ENCODE measurements at regions not wholly inside any gene's neighbourhood (a gene's known extent, or its start where the extent isn't known, plus 50 kb on each side); places are given as distances from the start of the nearest gene placed in this dataset.

DNA sequence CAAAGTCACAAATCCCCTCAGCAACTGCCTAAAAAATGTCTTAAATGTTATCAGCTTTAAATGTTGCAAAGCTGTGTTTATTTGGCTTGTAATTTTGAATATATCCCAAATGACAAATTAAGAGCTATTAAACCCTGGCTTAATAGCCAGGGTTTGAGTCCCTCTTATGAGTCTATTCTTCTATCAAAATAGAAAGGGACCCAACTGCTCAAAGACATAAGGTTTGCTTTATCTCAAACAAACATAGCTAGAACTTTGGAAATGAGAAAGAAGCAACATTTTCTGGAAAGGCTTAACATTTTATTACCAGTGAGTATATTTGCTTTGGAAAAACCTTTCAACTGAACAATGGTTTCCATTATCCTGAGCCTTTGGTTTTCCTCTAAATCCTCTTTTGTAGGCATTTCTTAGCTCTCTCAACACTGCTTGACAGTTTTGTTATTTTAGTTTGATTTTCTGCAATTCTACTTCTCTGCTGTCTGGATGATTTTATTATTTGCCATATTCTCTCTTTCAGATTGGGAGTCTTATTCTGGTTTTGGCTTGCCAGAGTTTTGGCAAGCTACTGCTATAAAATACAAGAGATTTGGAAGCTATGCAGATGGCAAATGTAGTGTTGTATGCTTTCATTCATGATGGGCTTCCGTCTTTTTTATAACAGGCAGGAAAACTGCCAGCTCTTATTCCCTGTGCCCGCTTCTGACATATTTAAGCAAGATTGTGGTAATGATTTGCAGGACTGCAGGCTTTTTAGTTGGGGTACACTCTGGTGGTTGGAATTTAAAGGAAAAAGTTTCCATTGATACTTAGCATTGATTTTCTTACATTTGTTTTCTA is 734.9 kb downstream of the DTWD2 start:
- Mint-ChIP-seq H3K9me3 (peaks cover 24% of the 10 kb centered on the region), H3K27ac (no peak overlapping the region), H3K27me3 (ENCODE audit: insufficient read depth, low read depth) (no peaks in the 10 kb centered on the region), H3K4me3 (no peak overlapping the region), H3K36me3 (no peaks in the 10 kb centered on the region), H3K4me1 (no peaks in the 10 kb centered on the region)
- H3K79me2 ChIP-seq (ENCODE audit: low read depth) = no peaks in the 10 kb centered on the region
- H2AFZ ChIP-seq (replicated peaks) = peak overlapping the region; percentile 23
- H3K9me3 ChIP-seq (ENCODE audit: low read depth) = peaks cover 15% of the 10 kb centered on the region
- no peaks in the 10 kb centered on the region for H3K36me3 ChIP-seq
- H4K20me1 ChIP-seq (ENCODE audit: low read depth) = no peaks in the 10 kb centered on the region
- H3K9ac ChIP-seq = no peak overlapping the region
- no peak overlapping the region for H3K27ac ChIP-seq
- H3K4me3 ChIP-seq = no peak overlapping the region
- no peaks in the 10 kb centered on the region for H3F3A ChIP-seq (ENCODE audit: low read depth)
- H3K4me2 ChIP-seq = no peak overlapping the region
- H3K27me3 ChIP-seq = no peaks in the 10 kb centered on the region
- DNase-seq (ENCODE audit: low spot score) = no peak
- TF ChIP-seq EZH2phosphoT487 (IDR thresholded peaks at IDR 0.05) (no peak), EZH2 (IDR thresholded peaks at IDR 0.05) (no peak)
- TF ChIP-seq, protein P1, sequence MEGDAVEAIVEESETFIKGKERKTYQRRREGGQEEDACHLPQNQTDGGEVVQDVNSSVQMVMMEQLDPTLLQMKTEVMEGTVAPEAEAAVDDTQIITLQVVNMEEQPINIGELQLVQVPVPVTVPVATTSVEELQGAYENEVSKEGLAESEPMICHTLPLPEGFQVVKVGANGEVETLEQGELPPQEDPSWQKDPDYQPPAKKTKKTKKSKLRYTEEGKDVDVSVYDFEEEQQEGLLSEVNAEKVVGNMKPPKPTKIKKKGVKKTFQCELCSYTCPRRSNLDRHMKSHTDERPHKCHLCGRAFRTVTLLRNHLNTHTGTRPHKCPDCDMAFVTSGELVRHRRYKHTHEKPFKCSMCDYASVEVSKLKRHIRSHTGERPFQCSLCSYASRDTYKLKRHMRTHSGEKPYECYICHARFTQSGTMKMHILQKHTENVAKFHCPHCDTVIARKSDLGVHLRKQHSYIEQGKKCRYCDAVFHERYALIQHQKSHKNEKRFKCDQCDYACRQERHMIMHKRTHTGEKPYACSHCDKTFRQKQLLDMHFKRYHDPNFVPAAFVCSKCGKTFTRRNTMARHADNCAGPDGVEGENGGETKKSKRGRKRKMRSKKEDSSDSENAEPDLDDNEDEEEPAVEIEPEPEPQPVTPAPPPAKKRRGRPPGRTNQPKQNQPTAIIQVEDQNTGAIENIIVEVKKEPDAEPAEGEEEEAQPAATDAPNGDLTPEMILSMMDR (IDR thresholded peaks at IDR 0.05) = no peak
- peaks cover 7% of the 10 kb centered on the region for H3K4me1 ChIP-seq

DNA sequence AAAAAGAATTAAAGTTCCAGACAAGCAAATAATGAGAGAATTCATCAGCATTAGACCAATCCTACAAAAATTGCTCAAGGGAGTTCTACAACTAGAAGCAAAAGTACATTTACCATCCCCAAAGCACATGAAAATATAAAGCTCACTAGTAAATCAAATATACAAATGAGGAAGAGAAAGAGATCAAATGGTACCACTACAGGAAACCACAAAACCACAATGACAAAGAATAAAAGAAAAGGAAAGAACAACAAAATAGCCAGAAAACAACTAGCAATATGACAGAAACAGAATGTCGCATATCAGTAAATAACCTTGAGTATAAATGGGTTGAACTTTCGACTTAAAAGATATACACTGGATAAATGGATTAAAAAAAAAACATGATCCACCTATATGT is 739.0 kb downstream of the DTWD2 start:
- Histone ChIP-seq H3K27me3 (no peaks in the 10 kb centered on the region), H3K27ac (no peak overlapping the region), H3K79me2 (ENCODE audit: low read depth) (no peaks in the 10 kb centered on the region), H3K36me3 (no peaks in the 10 kb centered on the region), H2AFZ (replicated peaks) (no peak overlapping the region), H3K4me1 (peaks cover 7% of the 10 kb centered on the region), H4K20me1 (ENCODE audit: low read depth) (no peaks in the 10 kb centered on the region), H3K9ac (no peak overlapping the region), H3K9me3 (ENCODE audit: low read depth) (peaks cover 15% of the 10 kb centered on the region), H3K4me2 (no peak overlapping the region), H3F3A (ENCODE audit: low read depth) (no peaks in the 10 kb centered on the region), H3K4me3 (no peak overlapping the region)
- no peak for TF ChIP-seq EZH2 (IDR thresholded peaks at IDR 0.05)
- no peak for TF ChIP-seq EZH2phosphoT487 (IDR thresholded peaks at IDR 0.05)
- TF ChIP-seq, protein P1 (IDR thresholded peaks at IDR 0.05) = no peak
- Mint-ChIP-seq H3K27me3 (ENCODE audit: insufficient read depth, low read depth) (peaks cover 2% of the 10 kb centered on the region), H3K4me3 (no peak overlapping the region), H3K27ac (no peak overlapping the region), H3K9me3 (peaks cover 32% of the 10 kb centered on the region), H3K4me1 (no peaks in the 10 kb centered on the region), H3K36me3 (no peaks in the 10 kb centered on the region)
- DNase-seq (ENCODE audit: low spot score) = no peak

DNA sequence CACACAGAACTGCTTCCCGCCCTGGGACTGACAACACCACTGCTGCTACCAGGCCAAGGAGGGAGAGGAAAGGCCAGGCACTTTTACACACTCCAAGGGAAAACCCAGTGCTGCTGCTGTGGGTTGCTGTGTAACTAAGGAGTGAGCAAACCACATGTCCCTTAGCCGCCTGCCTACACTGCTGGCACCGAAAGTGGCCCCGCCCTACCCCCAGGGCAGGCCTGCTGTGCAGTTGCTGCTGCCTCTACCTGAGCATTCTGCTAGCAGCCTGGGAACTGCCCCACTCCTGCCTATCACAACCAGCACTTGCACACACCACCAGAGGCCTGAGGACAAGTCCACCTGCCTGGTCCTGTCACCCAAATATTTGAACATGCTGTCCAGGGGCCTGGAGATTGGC is 740.9 kb downstream of the DTWD2 start:
- Histone ChIP-seq H4K20me1 (ENCODE audit: low read depth) (no peaks in the 10 kb centered on the region), H3K27me3 (no peaks in the 10 kb centered on the region), H3K27ac (no peak overlapping the region), H3K79me2 (ENCODE audit: low read depth) (no peaks in the 10 kb centered on the region), H3F3A (ENCODE audit: low read depth) (no peaks in the 10 kb centered on the region), H2AFZ (replicated peaks) (no peak overlapping the region), H3K4me1 (no peaks in the 10 kb centered on the region), H3K4me3 (no peak overlapping the region), H3K9me3 (ENCODE audit: low read depth) (peaks cover 15% of the 10 kb centered on the region), H3K36me3 (no peaks in the 10 kb centered on the region), H3K9ac (no peak overlapping the region), H3K4me2 (no peak overlapping the region)
- H3K27ac Mint-ChIP-seq = no peak overlapping the region
- peaks cover 2% of the 10 kb centered on the region for H3K27me3 Mint-ChIP-seq (ENCODE audit: insufficient read depth, low read depth)
- no peak overlapping the region for H3K4me3 Mint-ChIP-seq
- H3K4me1 Mint-ChIP-seq = no peaks in the 10 kb centered on the region
- TF ChIP-seq EZH2phosphoT487 (IDR thresholded peaks at IDR 0.05) = no peak
- TF ChIP-seq, protein P1 (IDR thresholded peaks at IDR 0.05) = no peak
- TF ChIP-seq EZH2 (IDR thresholded peaks at IDR 0.05) = no peak
- peaks cover 32% of the 10 kb centered on the region for H3K9me3 Mint-ChIP-seq
- DNase-seq (ENCODE audit: low spot score) = no peak
- H3K36me3 Mint-ChIP-seq = no peaks in the 10 kb centered on the region

Measured in neural progenitor cell (in vitro differentiated cells).